H1 (cell line): ENCODE measurements at regions not wholly inside any gene's neighbourhood (a gene's known extent, or its start where the extent isn't known, plus 50 kb on each side); places are given as distances from the start of the nearest gene placed in this dataset.

Source experiments
- CTCF ChIA-PET: fragments of 300-600 bp; sonication (Branson Sonifier 250); formaldehyde crosslinking; loops from one replicate; lab custom pipeline; 2021; ENCODE audit not compliant: partially characterized antibody; lab: Charles Lee
- POLR2A ChIA-PET: fragments of 300-600 bp; sonication (Branson Sonifier 250); formaldehyde crosslinking; loops from one replicate; lab custom pipeline; 2021; ENCODE audit warnings: inconsistent platforms; ENCODE audit not compliant: partially characterized antibody; lab: Charles Lee
- DNase-seq, 2 experiments: peaks; one replicate each; pipeline versions ENCODE4 v3.0.0 to v3.0.0-alpha.2; 2010 to 2022; ENCODE audit warnings: low spot score in 2 of 2, low read depth in 1 of 2, mixed read lengths in 1 of 2
- FAIRE-seq: peaks from 2 replicates; lab custom pipeline; 2011; peaks lifted over from hg19 to GRCh38; lab: Jason Lieb, UNC
- H2AFZ ChIP-seq: 2 replicates; pipeline ENCODE4 v1.8.1; 2012; ENCODE audit warnings: low read length, inconsistent platforms
- H2AK5ac ChIP-seq: 2 replicates; pipeline ENCODE4 v1.6.1; 2013; ENCODE audit warnings: low read depth, low read length
- H2BK120ac ChIP-seq: replicated peaks from 2 replicates; pipeline ENCODE3; 2013; ENCODE audit warnings: low read depth, low read length, inconsistent platforms
- H2BK12ac ChIP-seq: 2 replicates; pipeline ENCODE4 v1.6.1; 2013; ENCODE audit warnings: low read depth, low read length
- H2BK15ac ChIP-seq: 2 replicates; pipeline ENCODE4 v1.6.1; 2013; ENCODE audit warnings: low read length
- H2BK20ac ChIP-seq: 2 replicates; pipeline ENCODE4 v1.6.1; 2013; ENCODE audit warnings: low read length
- H2BK5ac ChIP-seq: 2 replicates; pipeline ENCODE4 v1.6.1; 2013; ENCODE audit warnings: low read depth, low read length
- H3K14ac ChIP-seq: 2 replicates; pipeline ENCODE4 v1.6.1; 2013; ENCODE audit warnings: inconsistent platforms; ENCODE audit not compliant: insufficient read length
- H3K18ac ChIP-seq: 2 replicates; pipeline ENCODE4 v1.6.1; 2013; ENCODE audit warnings: low read length; ENCODE audit errors: extremely low read depth
- H3K23ac ChIP-seq: 2 replicates; pipeline ENCODE4 v1.6.1; 2013; ENCODE audit warnings: inconsistent platforms; ENCODE audit not compliant: insufficient read length
- H3K23me2 ChIP-seq: 2 replicates; pipeline ENCODE4 v1.6.1; 2013; ENCODE audit warnings: low read depth, low read length
- H3K27ac ChIP-seq: 2 replicates; pipeline ENCODE4 v1.6.1; 2011; ENCODE audit warnings: low read depth, low read length, inconsistent platforms
- H3K27me3 ChIP-seq, 4 experiments: replicated peaks in 1 of 4; 1 replicate in 1 of 4; 2 replicates in 3 of 4; pipeline versions ENCODE4 v1.6.1 to v1.8.1; 2011 to 2013; ENCODE audit warnings: low read length in 3 of 4, mild to moderate bottlenecking in 3 of 4, inconsistent platforms in 2 of 4, mixed read lengths in 2 of 4, moderate library complexity in 1 of 4; ENCODE audit not compliant: control insufficient read depth in 3 of 4, insufficient read depth in 3 of 4; ENCODE audit errors: extremely low read depth in 1 of 4
- H3K36me3 ChIP-seq, 4 experiments: 2 replicates each; pipeline versions ENCODE4 v1.6.1 to v1.8.1; 2011 to 2013; ENCODE audit warnings: mild to moderate bottlenecking in 4 of 4, low read length in 3 of 4, moderate library complexity in 2 of 4, control low read depth in 1 of 4, inconsistent platforms in 1 of 4; ENCODE audit not compliant: insufficient read depth in 4 of 4, control insufficient read depth in 2 of 4
- H3K4ac ChIP-seq: replicated peaks from 2 replicates; pipeline ENCODE3; 2013; ENCODE audit warnings: low read length, low read depth, mixed read lengths, inconsistent platforms; ENCODE audit not compliant: insufficient read length
- H3K4me1 ChIP-seq, 4 experiments: replicated peaks in 1 of 4; 1 replicate in 1 of 4; 2 replicates in 3 of 4; pipeline versions ENCODE4 v1.6.1 to v1.8.1; 2011 to 2013; ENCODE audit warnings: low read length in 3 of 4, inconsistent platforms in 2 of 4, mixed read lengths in 1 of 4; ENCODE audit not compliant: insufficient read depth in 4 of 4, control insufficient read depth in 3 of 4
- H3K4me2 ChIP-seq, 2 experiments: 2 replicates each; pipeline versions ENCODE4 v1.6.1 to v1.8.1; 2011 to 2013; ENCODE audit warnings: low read depth in 2 of 2, low read length in 2 of 2, control low read depth in 1 of 2, inconsistent platforms in 1 of 2, mild to moderate bottlenecking in 1 of 2; ENCODE audit not compliant: insufficient read depth in 1 of 2
- H3K4me3 ChIP-seq, 4 experiments: fragments of 200-600, 300-600 bp in 1 of 4; sonication (generic), shearing (Covaris generic), sonication (Bioruptor Twin) in 1 of 4; 2 replicates each; pipeline versions ENCODE4 v1.5.1 to v1.8.1; 2011 to 2016; ENCODE audit warnings: low read length in 4 of 4, low read depth in 3 of 4, control low read depth in 2 of 4, inconsistent platforms in 2 of 4, mild to moderate bottlenecking in 2 of 4, mixed read lengths in 1 of 4, moderate library complexity in 1 of 4; ENCODE audit not compliant: insufficient read depth in 2 of 4; ENCODE audit errors: extremely low read depth in 1 of 4
- H3K56ac ChIP-seq: replicated peaks from 2 replicates; pipeline ENCODE3; 2013; ENCODE audit warnings: low read depth, mild to moderate bottlenecking, mixed read lengths, low read length, inconsistent platforms; ENCODE audit not compliant: insufficient read length
- H3K79me1 ChIP-seq: 2 replicates; pipeline ENCODE4 v1.6.1; 2013; ENCODE audit warnings: low read depth, low read length, control low read depth
- H3K79me2 ChIP-seq, 2 experiments: 2 replicates each; pipeline versions ENCODE4 v1.6.1 to v1.8.1; 2012 to 2013; ENCODE audit warnings: low read length in 2 of 2, mild to moderate bottlenecking in 2 of 2, inconsistent platforms in 1 of 2; ENCODE audit not compliant: insufficient read depth in 2 of 2, control insufficient read depth in 1 of 2
- H3K9ac ChIP-seq, 4 experiments: replicated peaks in 1 of 4; 1 replicate in 1 of 4; 2 replicates in 3 of 4; pipeline versions ENCODE4 v1.6.1 to v1.8.1; 2011 to 2013; ENCODE audit warnings: low read depth in 3 of 4, low read length in 3 of 4, control low read depth in 2 of 4, mild to moderate bottlenecking in 2 of 4, moderate library complexity in 2 of 4, inconsistent platforms in 1 of 4; ENCODE audit errors: extremely low read depth in 1 of 4
- H3K9me3 ChIP-seq, 2 experiments: 2 replicates each; pipeline versions ENCODE4 v1.6.1 to v1.8.1; 2012 to 2013; ENCODE audit warnings: mild to moderate bottlenecking in 2 of 2, moderate library complexity in 2 of 2, control low read depth in 1 of 2, inconsistent platforms in 1 of 2, low read depth in 1 of 2, low read length in 1 of 2, mixed read lengths in 1 of 2; ENCODE audit not compliant: insufficient read depth in 2 of 2
- H4K20me1 ChIP-seq, 2 experiments: replicated peaks in 1 of 2; 2 replicates each; pipeline versions ENCODE3 to v1.8.1; 2011 to 2013; ENCODE audit warnings: inconsistent platforms in 2 of 2, low read length in 2 of 2, mild to moderate bottlenecking in 1 of 2; ENCODE audit not compliant: insufficient read depth in 2 of 2, control insufficient read depth in 1 of 2
- H4K5ac ChIP-seq: 2 replicates; pipeline ENCODE4 v1.6.1; 2013; ENCODE audit warnings: low read length, low read depth, mixed read lengths, inconsistent platforms; ENCODE audit not compliant: insufficient read length
- H4K8ac ChIP-seq: 2 replicates; pipeline ENCODE4 v1.8.0; 2013; ENCODE audit warnings: mild to moderate bottlenecking, moderate library complexity, low read length, inconsistent platforms; ENCODE audit not compliant: insufficient read depth; ENCODE audit errors: extremely low read depth
- H4K91ac ChIP-seq: replicated peaks from 2 replicates; pipeline ENCODE3; 2013; ENCODE audit warnings: low read length, mixed read lengths, inconsistent platforms; ENCODE audit not compliant: insufficient read length
- CEBPB ChIP-seq: IDR thresholded peaks from 2 replicates; pipeline ENCODE4 v1.6.1; 2012; ENCODE audit warnings: low read depth, low read length
- EP300 ChIP-seq, 2 experiments: IDR thresholded peaks; 1 replicate in 1 of 2; 2 replicates in 1 of 2; pipeline ENCODE4 v1.6.1; 2011 to 2012; ENCODE audit warnings: low read depth in 2 of 2, low read length in 2 of 2, mild to moderate bottlenecking in 2 of 2, borderline replicate concordance in 1 of 2, inconsistent platforms in 1 of 2, moderate library complexity in 1 of 2
- GTF2F1 ChIP-seq: IDR thresholded peaks from 2 replicates; pipeline ENCODE4 v1.6.1; 2012; ENCODE audit warnings: low read depth, low read length, improper control_type of control experiment, borderline replicate concordance
- KDM5A ChIP-seq: fragments of 200-600 bp; IDR thresholded peaks from 2 replicates; pipeline ENCODE4 v1.7.1; 2012; ENCODE audit warnings: mild to moderate bottlenecking, low read length, inconsistent platforms, mixed read lengths
- NANOG ChIP-seq: IDR thresholded peaks from 2 replicates; pipeline ENCODE4 v1.6.1; 2011; ENCODE audit warnings: low read length, low read depth, mild to moderate bottlenecking, inconsistent platforms; ENCODE audit not compliant: insufficient read depth, poor library complexity, severe bottlenecking
- POLR2A ChIP-seq, 2 experiments: IDR thresholded peaks; 1 replicate in 1 of 2; 2 replicates in 1 of 2; pipeline ENCODE4 v1.6.1; 2011; ENCODE audit warnings: low read depth in 2 of 2, low read length in 2 of 2, mild to moderate bottlenecking in 2 of 2; ENCODE audit errors: control extremely low read depth in 1 of 2
- RAD21 ChIP-seq, 2 experiments: IDR thresholded peaks in 1 of 2; conservative IDR thresholded peaks in 1 of 2; 2 replicates each; pipeline ENCODE4 v1.6.1; 2011; ENCODE audit warnings: low read depth in 2 of 2, low read length in 2 of 2, improper control_type of control experiment in 1 of 2, inconsistent platforms in 1 of 2, mild to moderate bottlenecking in 1 of 2, moderate library complexity in 1 of 2
- RFX5 ChIP-seq: IDR thresholded peaks from 2 replicates; pipeline ENCODE4 v1.6.1; 2011; ENCODE audit warnings: low read depth, low read length, improper control_type of control experiment, borderline replicate concordance
- SRF ChIP-seq: IDR thresholded peaks from 2 replicates; pipeline ENCODE4 v1.6.1; 2011; ENCODE audit warnings: mild to moderate bottlenecking, low read depth, low read length, moderate library complexity
- TBP ChIP-seq: IDR thresholded peaks from 2 replicates; pipeline ENCODE4 v1.6.1; 2011; ENCODE audit warnings: low read depth, low read length, improper control_type of control experiment
- TEAD4 ChIP-seq: IDR thresholded peaks from 2 replicates; pipeline ENCODE4 v1.6.1; 2012; ENCODE audit warnings: low read depth, low read length, inconsistent platforms, mixed read lengths
- YY1 ChIP-seq: IDR thresholded peaks from 2 replicates; pipeline ENCODE4 v1.6.1; 2011; ENCODE audit warnings: low read depth, mild to moderate bottlenecking, low read length
- WGBS, 2 experiments: shearing (Covaris generic) in 1 of 2; methylation state at CpG; one replicate each; pipeline versions ENCODE4 v1.1.6 to v1.1.7; 2013 to 2015; ENCODE audit warnings: low lambda C conversion rate in 2 of 2, mixed read lengths in 2 of 2, inconsistent platforms in 1 of 2, low coverage in 1 of 2, missing lambda C conversion rate in 1 of 2; ENCODE audit not compliant: insufficient replicate concordance in 2 of 2, insufficient coverage in 1 of 2, insufficient read length in 1 of 2; ENCODE audit errors: extremely low coverage in 1 of 2, missing lambda C conversion rate in 1 of 2; 5-methylcytosine and 5-hydroxymethylcytosine counted together
- TF ChIP-seq, protein P1 (sequence below): IDR thresholded peaks from 2 replicates; pipeline ENCODE4 v1.6.1; 2012; ENCODE audit warnings: inconsistent platforms

DNA sequence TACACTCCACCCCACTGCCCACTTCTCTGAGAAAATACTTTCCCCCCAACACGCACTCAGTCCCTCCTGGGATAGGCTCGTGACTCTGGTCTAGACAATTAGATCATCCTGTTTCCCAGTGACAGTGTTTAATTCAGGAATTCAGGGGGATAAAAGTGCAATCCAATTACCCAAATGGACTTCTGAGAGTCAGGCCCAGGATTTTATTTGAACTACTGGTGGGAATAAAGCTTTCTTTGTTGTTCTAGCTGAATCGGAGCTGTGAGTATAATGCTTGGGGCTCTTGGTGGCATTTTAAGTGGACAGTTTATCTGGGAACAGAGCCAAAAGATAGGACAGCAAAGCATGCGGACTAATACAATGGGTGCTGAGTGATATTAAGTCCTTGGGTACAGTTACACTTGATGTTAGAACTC, 683.3 kb downstream of the MAT2B start:
- no peak overlapping the region for H3K23ac ChIP-seq
- TF ChIP-seq GTF2F1, result no peak
- no peak for TF ChIP-seq CEBPB
- TF ChIP-seq RAD21 (IDR thresholded peaks at IDR 0.05 in 1 of 2, conservative IDR thresholded peaks at IDR 0.05 in 1 of 2; ENCODE audit: low read depth in 2 of 2, low read length in 2 of 2), result no peak
- no peak for TF ChIP-seq RFX5
- TF ChIP-seq, protein P1, sequence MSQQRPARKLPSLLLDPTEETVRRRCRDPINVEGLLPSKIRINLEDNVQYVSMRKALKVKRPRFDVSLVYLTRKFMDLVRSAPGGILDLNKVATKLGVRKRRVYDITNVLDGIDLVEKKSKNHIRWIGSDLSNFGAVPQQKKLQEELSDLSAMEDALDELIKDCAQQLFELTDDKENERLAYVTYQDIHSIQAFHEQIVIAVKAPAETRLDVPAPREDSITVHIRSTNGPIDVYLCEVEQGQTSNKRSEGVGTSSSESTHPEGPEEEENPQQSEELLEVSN, result no peak
- TF ChIP-seq TEAD4, result no peak
- no peak for TF ChIP-seq POLR2A (IDR thresholded peaks at IDR 0.05; ENCODE audit: control extremely low read depth in 1 of 2, low read depth in 2 of 2, low read length in 2 of 2)
- TF ChIP-seq EP300 (IDR thresholded peaks at IDR 0.05; ENCODE audit: borderline replicate concordance in 1 of 2, low read depth in 2 of 2, low read length in 2 of 2), result no peak
- no peak for TF ChIP-seq TBP
- TF ChIP-seq SRF, result no peak
- TF ChIP-seq NANOG, result no peak
- TF ChIP-seq KDM5A, result no peak
- no peak for TF ChIP-seq YY1
- TF ChIP-seq, all 59 proteins: peak for 0
- Histone ChIP-seq H4K20me1 (no peaks in the 10 kb centered on the region), H3K14ac (no peak overlapping the region), H2AFZ (no peak overlapping the region), H3K18ac (peak overlapping the region; percentile 4; the same call in 1 of the 2 replicates), H3K79me2 (no peaks in the 10 kb centered on the region), H3K27me3 (no peaks in the 10 kb centered on the region), H3K4me1 (peaks cover 0 to 7% (median 4%) of the 10 kb centered on the region in 4 experiments; a peak in 3 of 7 replicates), H2BK5ac (no peak overlapping the region), H3K9me3 (no peaks in the 10 kb centered on the region), H3K56ac (no peak overlapping the region), H3K36me3 (no peaks in the 10 kb centered on the region), H2BK15ac (no peak overlapping the region), H2AK5ac (no peak overlapping the region), H3K27ac (no peak overlapping the region), H2BK120ac (no peak overlapping the region), H4K91ac (no peak overlapping the region), H2BK20ac (no peak overlapping the region), H3K79me1 (no peaks in the 10 kb centered on the region), H4K8ac (no peak overlapping the region), H3K4me3 (no peak overlapping the region), H3K9ac (peak overlapping the region in 1 of 4 experiments; percentile 34; a peak in 1 of 7 replicates), H3K4ac (no peak overlapping the region), H3K23me2 (no peaks in the 10 kb centered on the region), H2BK12ac (no peak overlapping the region), H3K4me2 (no peak overlapping the region), H4K5ac (no peak overlapping the region)
- DNase-seq (no peak), FAIRE-seq (no peak)
- ChIA-PET POLR2A (no interaction called here), CTCF (interaction anchor here (0.6 kb wide), 1 partner anchor 275 kb away, joined by 3 read pairs; no protein-coding TSS in a partner anchor)
- 90% methylated on average over 4 of the region's 4 CpGs; no CpG with 5 or more reads in 1 of the 2 experiments for WGBS, 2 experiments
